ENCODE measurements at regions not wholly inside any gene's neighbourhood (a gene's known extent, or its start where the extent isn't known, plus 50 kb on each side); places are given as distances from the start of the nearest gene placed in this dataset.

- no peak for DNase-seq (ENCODE audit: low read depth in 2 of 2)
Observed at GRCh38 chr2:212871597-212871996, 279.8 kb downstream of the IKZF2 start.

GRCh38 chr2:212864186-212864585, 287.2 kb downstream of the IKZF2 start:
- no peak for DNase-seq (ENCODE audit: low read depth in 2 of 2)

GRCh38 chr2:212863185-212863588, 288.2 kb downstream of the IKZF2 start:
- no peak for DNase-seq (ENCODE audit: low read depth in 2 of 2)

- no peak for DNase-seq (ENCODE audit: low read depth in 2 of 2)
Observed at GRCh38 chr2:212858496-212858895, 292.9 kb downstream of the IKZF2 start.

- DNase-seq (ENCODE audit: low read depth in 2 of 2): no peak
Observed at GRCh38 chr2:212854771-212855170, 296.6 kb downstream of the IKZF2 start.

GRCh38 chr2:212854116-212854515, 297.3 kb downstream of the IKZF2 start:
- DNase-seq (ENCODE audit: low read depth in 2 of 2): no peak

GRCh38 chr2:212845941-212846340, 305.5 kb downstream of the IKZF2 start:
- no peak for DNase-seq (ENCODE audit: low read depth in 2 of 2)

- DNase-seq (ENCODE audit: low read depth in 2 of 2): no peak
Observed at GRCh38 chr2:212843409-212844199, 305.0 kb upstream of the ERBB4 start.

- DNase-seq (ENCODE audit: low read depth in 2 of 2): no peak
Observed at GRCh38 chr2:212842544-212843185, 304.1 kb upstream of the ERBB4 start.

GRCh38 chr2:212841460-212841859, 302.9 kb upstream of the ERBB4 start:
- DNase-seq (ENCODE audit: low read depth in 2 of 2): no peak

GRCh38 chr2:212832211-212833195, 293.9 kb upstream of the ERBB4 start:
- DNase-seq (ENCODE audit: low read depth in 2 of 2): no peak

GRCh38 chr2:212831671-212832199, 293.1 kb upstream of the ERBB4 start:
- DNase-seq (ENCODE audit: low read depth in 2 of 2): no peak

- no peak for DNase-seq (ENCODE audit: low read depth in 2 of 2)
Observed at GRCh38 chr2:212816267-212816666, 277.7 kb upstream of the ERBB4 start.

GRCh38 chr2:212815453-212815852, 276.9 kb upstream of the ERBB4 start:
- no peak for DNase-seq (ENCODE audit: low read depth in 2 of 2)

GRCh38 chr2:212814941-212815340, 276.3 kb upstream of the ERBB4 start:
- DNase-seq (ENCODE audit: low read depth in 2 of 2): no peak

- DNase-seq (ENCODE audit: low read depth in 2 of 2): no peak
Observed at GRCh38 chr2:212811921-212812320, 273.3 kb upstream of the ERBB4 start.

- DNase-seq (ENCODE audit: low read depth in 2 of 2): no peak
Observed at GRCh38 chr2:212811036-212811805, 272.6 kb upstream of the ERBB4 start.

- no peak for DNase-seq (ENCODE audit: low read depth in 2 of 2)
Observed at GRCh38 chr2:212797484-212798205, 259.0 kb upstream of the ERBB4 start.

- no peak for DNase-seq (ENCODE audit: low read depth in 2 of 2)
Observed at GRCh38 chr2:212794471-212794870, 255.9 kb upstream of the ERBB4 start.

GRCh38 chr2:212791569-212791968, 253.0 kb upstream of the ERBB4 start:
- DNase-seq (ENCODE audit: low read depth in 2 of 2): no peak

All from stimulated activated CD4-positive, alpha-beta T cell treated with anti-CD3 and anti-CD28 coated beads, Interleukin-1b, Interleukin-23, amount 100 ng/mL, for 1 hour (primary cell).